Ramos (cell line): ENCODE measurements at regions not wholly inside any gene's neighbourhood (a gene's known extent, or its start where the extent isn't known, plus 50 kb on each side); places are given as distances from the start of the nearest gene placed in this dataset.

ENCODE experiments used
- in situ Hi-C: fragments of 300-500 bp; cut with MboI; formaldehyde crosslinking; loops from one replicate; pipeline ENCODE4 v1.14.3; 2022; ENCODE audit warnings: low sequenced_read_pairs; ENCODE audit not compliant: unreplicated experiment

- in situ Hi-C loops = no loop called here
These were observed 50.7 kb upstream of the IRF2BP2 start for GRCh38 chr1:234660536-234661316.
